OCI-LY3 (cell line): ENCODE measurements at regions not wholly inside any gene's neighbourhood (a gene's known extent, or its start where the extent isn't known, plus 50 kb on each side); places are given as distances from the start of the nearest gene placed in this dataset.

Source experiments
- H2AFZ ChIP-seq: fragments of 200-600, 300-600 bp; shearing (Covaris generic); 2 replicates; pipeline ENCODE4 v1.6.0; 2014; ENCODE audit warnings: antibody characterized with exemption, low read depth, low read length
- H3K27ac ChIP-seq: fragments of 200-600, 300-600 bp; sonication (generic); 2 replicates; pipeline ENCODE4 v1.5.1; 2014; ENCODE audit warnings: mild to moderate bottlenecking, low read length, moderate library complexity, mixed read lengths
- H3K27me3 ChIP-seq: fragments of 200-600, 300-600 bp; sonication (generic); 2 replicates; pipeline ENCODE4 v1.6.1; 2014; ENCODE audit warnings: low read depth, low read length, mixed read lengths
- H3K36me3 ChIP-seq: fragments of 200-600, 300-600 bp; sonication (generic); replicated peaks from 2 replicates; pipeline ENCODE3; 2014; ENCODE audit warnings: low read depth, low read length, mixed read lengths
- H3K4me1 ChIP-seq: fragments of 300-600, 200-600 bp; sonication (generic); 2 replicates; pipeline ENCODE4 v1.6.1; 2014; ENCODE audit warnings: low read length, mixed read lengths
- H3K4me2 ChIP-seq: fragments of 200-600, 300-600 bp; sonication (generic); 2 replicates; pipeline ENCODE4 v1.6.1; 2014; ENCODE audit warnings: low read length, mixed read lengths
- H3K4me3 ChIP-seq: fragments of 300-600, 200-600 bp; sonication (generic); 2 replicates; pipeline ENCODE4 v1.5.1; 2014; ENCODE audit warnings: antibody characterized with exemption, mild to moderate bottlenecking, low read length, moderate library complexity
- H3K79me2 ChIP-seq: fragments of 300-600, 200-600 bp; shearing (Covaris generic); 2 replicates; pipeline ENCODE4 v1.6.1; 2014; ENCODE audit warnings: mild to moderate bottlenecking, low read length, mixed read lengths
- H3K9ac ChIP-seq: fragments of 300-600, 200-600 bp; shearing (Covaris generic); 2 replicates; pipeline ENCODE4 v1.6.0; 2014; ENCODE audit warnings: mild to moderate bottlenecking, low read length, moderate library complexity
- H3K9me3 ChIP-seq: fragments of 200-600, 300-600 bp; shearing (Covaris generic); 2 replicates; pipeline ENCODE4 v1.6.1; 2014; ENCODE audit warnings: low read length, mixed read lengths; ENCODE audit not compliant: insufficient read depth
- H4K20me1 ChIP-seq: fragments of 200-600, 300-600 bp; sonication (generic); 2 replicates; pipeline ENCODE4 v1.6.1; 2016; ENCODE audit warnings: low read length, mixed read lengths; ENCODE audit not compliant: insufficient read depth
- CTCF ChIP-seq: fragments of 200-600, 300-600 bp; sonication (generic); IDR thresholded peaks from 2 replicates; pipeline ENCODE4 v1.5.1; 2014; ENCODE audit warnings: antibody characterized with exemption, low read length, low read depth
- EZH2phosphoT487 ChIP-seq: fragments of 200-600 bp; shearing (Covaris generic); IDR thresholded peaks from 2 replicates; pipeline ENCODE4 v1.6.1; 2018; ENCODE audit warnings: antibody characterized with exemption, mixed run types, low read depth

GRCh38 chr4:120435179-120435578, 368.5 kb upstream of the MAD2L1 start:
- Histone ChIP-seq H2AFZ (no peak overlapping the region), H3K27ac (no peak overlapping the region), H3K4me2 (no peak overlapping the region), H4K20me1 (no peaks in the 10 kb centered on the region), H3K79me2 (no peaks in the 10 kb centered on the region), H3K27me3 (no peaks in the 10 kb centered on the region), H3K9ac (no peak overlapping the region), H3K9me3 (no peaks in the 10 kb centered on the region), H3K36me3 (no peaks in the 10 kb centered on the region), H3K4me3 (no peak overlapping the region), H3K4me1 (no peaks in the 10 kb centered on the region)
- TF ChIP-seq EZH2phosphoT487 (no peak), CTCF (no peak)

DNA sequence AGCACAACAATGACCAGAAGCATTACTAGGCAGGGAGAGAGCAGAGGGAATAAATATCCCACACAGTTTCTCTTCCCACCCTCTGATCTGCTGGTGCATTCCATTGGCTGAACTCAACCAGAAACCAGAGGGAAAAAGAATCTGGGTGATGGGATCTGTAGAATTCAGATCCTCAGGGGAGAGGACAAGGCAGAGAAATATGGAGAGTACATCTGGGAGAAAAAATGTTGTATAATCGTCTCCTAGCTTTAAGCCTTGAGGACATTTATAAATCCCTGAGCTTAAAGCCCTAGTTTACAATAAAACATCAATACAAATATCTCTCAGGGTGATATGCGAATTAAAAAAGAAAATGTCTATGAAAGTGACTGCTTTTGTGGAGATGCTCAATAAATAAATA, 368.1 kb upstream of the MAD2L1 start:
- no peak overlapping the region for H3K9ac ChIP-seq
- no peak overlapping the region for H2AFZ ChIP-seq
- no peaks in the 10 kb centered on the region for H3K79me2 ChIP-seq
- H3K9me3 ChIP-seq: no peaks in the 10 kb centered on the region
- TF ChIP-seq CTCF (no peak), EZH2phosphoT487 (no peak)
- H4K20me1 ChIP-seq: no peaks in the 10 kb centered on the region
- H3K4me1 ChIP-seq: no peaks in the 10 kb centered on the region
- no peak overlapping the region for H3K4me2 ChIP-seq
- H3K27ac ChIP-seq: no peak overlapping the region
- no peaks in the 10 kb centered on the region for H3K27me3 ChIP-seq
- H3K4me3 ChIP-seq: no peak overlapping the region
- no peaks in the 10 kb centered on the region for H3K36me3 ChIP-seq

DNA sequence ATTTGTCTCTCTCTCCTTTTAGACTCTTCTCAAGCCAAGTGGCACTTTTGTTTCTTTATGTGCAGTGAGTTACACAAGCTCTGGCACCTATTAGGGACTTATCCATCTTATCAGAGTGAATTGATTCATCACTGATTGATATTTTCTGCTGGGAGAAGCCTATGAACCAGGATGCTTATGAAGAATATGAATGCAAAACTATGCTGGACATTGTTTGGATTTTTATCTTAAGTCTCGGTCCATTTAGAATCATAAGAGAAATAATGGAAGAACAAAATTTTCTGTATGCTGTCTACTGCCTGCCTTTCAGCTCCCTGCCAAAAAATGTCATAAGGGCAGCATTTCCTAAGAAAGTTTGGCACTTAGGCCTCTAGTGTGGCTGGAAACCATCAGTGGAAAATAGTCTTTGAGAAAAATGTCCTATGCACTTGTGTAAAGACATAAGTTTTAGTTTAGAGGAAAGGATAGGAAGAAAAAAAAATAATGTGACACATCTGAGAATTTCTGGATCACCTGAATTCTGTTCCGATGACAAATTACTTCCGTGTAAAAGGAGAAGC, 365.7 kb upstream of the MAD2L1 start:
- H3K4me2 ChIP-seq: no peak overlapping the region
- H3K9me3 ChIP-seq: no peaks in the 10 kb centered on the region
- H3K79me2 ChIP-seq: no peaks in the 10 kb centered on the region
- no peaks in the 10 kb centered on the region for H4K20me1 ChIP-seq
- no peaks in the 10 kb centered on the region for H3K4me1 ChIP-seq
- no peak overlapping the region for H3K4me3 ChIP-seq
- H3K27ac ChIP-seq: no peak overlapping the region
- no peaks in the 10 kb centered on the region for H3K36me3 ChIP-seq
- TF ChIP-seq CTCF: no peak
- no peak overlapping the region for H2AFZ ChIP-seq
- H3K9ac ChIP-seq: no peak overlapping the region
- H3K27me3 ChIP-seq: no peaks in the 10 kb centered on the region

DNA sequence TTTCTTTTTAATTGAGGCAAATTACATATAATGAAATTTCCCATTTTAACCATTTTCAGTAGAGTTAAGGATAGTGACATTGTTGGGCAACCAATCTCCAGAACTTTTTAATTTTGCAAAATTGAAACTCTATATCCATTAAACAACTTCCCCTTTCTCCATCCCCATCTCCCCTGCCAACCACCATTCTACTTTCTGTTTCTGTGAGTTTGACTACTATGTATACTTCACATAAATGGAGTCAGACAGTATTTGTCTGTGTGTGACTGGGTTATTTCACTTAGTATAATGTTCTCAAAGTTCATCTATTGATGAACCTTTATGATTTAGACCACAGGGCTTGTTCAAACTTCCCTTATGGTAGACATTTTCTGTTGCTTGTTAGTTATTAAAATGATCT, 364.5 kb upstream of the MAD2L1 start:
- no peaks in the 10 kb centered on the region for H3K9me3 ChIP-seq
- H2AFZ ChIP-seq: no peak overlapping the region
- TF ChIP-seq CTCF: no peak
- no peak for TF ChIP-seq EZH2phosphoT487
- no peaks in the 10 kb centered on the region for H4K20me1 ChIP-seq
- H3K4me2 ChIP-seq: no peak overlapping the region
- H3K9ac ChIP-seq: no peak overlapping the region
- no peak overlapping the region for H3K4me3 ChIP-seq
- H3K27me3 ChIP-seq: no peaks in the 10 kb centered on the region
- H3K79me2 ChIP-seq: no peaks in the 10 kb centered on the region
- H3K27ac ChIP-seq: no peak overlapping the region
- H3K4me1 ChIP-seq: no peaks in the 10 kb centered on the region
- no peaks in the 10 kb centered on the region for H3K36me3 ChIP-seq
